ENCODE measurements at regions not wholly inside any gene's neighbourhood (a gene's known extent, or its start where the extent isn't known, plus 50 kb on each side); places are given as distances from the start of the nearest gene placed in this dataset.

DNA sequence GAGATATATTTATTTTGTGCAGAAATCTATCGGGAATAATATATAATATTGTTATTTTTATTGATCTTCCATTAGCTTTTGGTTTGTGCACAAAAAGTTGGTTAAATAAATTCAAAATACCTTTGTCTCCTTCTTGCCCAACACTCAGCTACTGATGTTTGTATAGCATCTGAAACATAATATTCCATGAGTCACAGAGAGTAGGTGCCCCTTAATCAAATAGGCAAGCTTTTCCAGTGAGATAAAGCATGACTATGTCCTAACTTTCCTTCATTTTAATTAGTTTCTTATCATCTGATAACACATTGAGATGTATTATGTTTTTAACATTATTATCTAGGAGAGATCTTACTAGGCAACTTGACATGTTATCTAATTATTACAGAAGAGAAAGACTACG lies 432.2 kb downstream of the KIF20B start:
- Histone ChIP-seq H3K4me3 (ENCODE audit: control extremely low read depth in 1 of 5, extremely low read depth in 1 of 5, insufficient read depth in 1 of 5, low read depth in 2 of 5, low read length in 4 of 5) (no peak overlapping the region), H3K9ac (ENCODE audit: low read length) (no peak overlapping the region), H3K4me1 (ENCODE audit: control insufficient read depth in 2 of 2, insufficient read depth in 2 of 2, low read length in 2 of 2) (no peaks in the 10 kb centered on the region), H3K9me3 (ENCODE audit: control extremely low read depth in 1 of 3, control insufficient read depth in 2 of 3, insufficient read depth in 1 of 3, low read length in 2 of 3) (peaks cover 10 to 36% (median 16%) of the 10 kb centered on the region in 3 donors), H3K4me2 (replicated peaks; ENCODE audit: low read depth, low read length, poor library complexity, severe bottlenecking) (no peak overlapping the region), H3K27ac (ENCODE audit: low read length in 2 of 2) (no peak overlapping the region), H2AFZ (ENCODE audit: insufficient read depth, low read depth, low read length, poor library complexity, severe bottlenecking) (no peak overlapping the region), H3K27me3 (replicated peaks in 1 of 4; ENCODE audit: control extremely low read depth in 1 of 4, control insufficient read depth in 3 of 4, insufficient read depth in 4 of 4, low read length in 3 of 4) (no peaks in the 10 kb centered on the region), H3K79me2 (ENCODE audit: control insufficient read depth, insufficient read depth, low read length) (no peaks in the 10 kb centered on the region), H4K20me1 (ENCODE audit: control insufficient read depth, insufficient read depth, low read length, poor library complexity, severe bottlenecking) (no peaks in the 10 kb centered on the region), H3K36me3 (replicated peaks in 1 of 2; ENCODE audit: control extremely low read depth in 1 of 2, control insufficient read depth in 1 of 2, extremely low read depth in 1 of 2, insufficient read depth in 2 of 2, low read length in 1 of 2) (no peaks in the 10 kb centered on the region)
- no peak for TF ChIP-seq EZH2 (IDR thresholded peaks at IDR 0.05; ENCODE audit: borderline replicate concordance, insufficient read depth, low read depth, low read length, poor library complexity, severe bottlenecking)
- TF ChIP-seq, protein P1, sequence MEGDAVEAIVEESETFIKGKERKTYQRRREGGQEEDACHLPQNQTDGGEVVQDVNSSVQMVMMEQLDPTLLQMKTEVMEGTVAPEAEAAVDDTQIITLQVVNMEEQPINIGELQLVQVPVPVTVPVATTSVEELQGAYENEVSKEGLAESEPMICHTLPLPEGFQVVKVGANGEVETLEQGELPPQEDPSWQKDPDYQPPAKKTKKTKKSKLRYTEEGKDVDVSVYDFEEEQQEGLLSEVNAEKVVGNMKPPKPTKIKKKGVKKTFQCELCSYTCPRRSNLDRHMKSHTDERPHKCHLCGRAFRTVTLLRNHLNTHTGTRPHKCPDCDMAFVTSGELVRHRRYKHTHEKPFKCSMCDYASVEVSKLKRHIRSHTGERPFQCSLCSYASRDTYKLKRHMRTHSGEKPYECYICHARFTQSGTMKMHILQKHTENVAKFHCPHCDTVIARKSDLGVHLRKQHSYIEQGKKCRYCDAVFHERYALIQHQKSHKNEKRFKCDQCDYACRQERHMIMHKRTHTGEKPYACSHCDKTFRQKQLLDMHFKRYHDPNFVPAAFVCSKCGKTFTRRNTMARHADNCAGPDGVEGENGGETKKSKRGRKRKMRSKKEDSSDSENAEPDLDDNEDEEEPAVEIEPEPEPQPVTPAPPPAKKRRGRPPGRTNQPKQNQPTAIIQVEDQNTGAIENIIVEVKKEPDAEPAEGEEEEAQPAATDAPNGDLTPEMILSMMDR (IDR thresholded peaks at IDR 0.05), result no peak
- Mint-ChIP-seq H3K27ac (no peak overlapping the region), H3K4me1 (no peaks in the 10 kb centered on the region), H3K9me3 (ENCODE audit: insufficient read depth) (peaks cover 13% of the 10 kb centered on the region), H3K27me3 (no peaks in the 10 kb centered on the region), H3K4me3 (no peak overlapping the region)
- ATAC-seq (ENCODE audit: low read depth) (no peak), DNase-seq (no peak)
- WGBS (ENCODE audit: insufficient coverage), result no CpG with 5 or more reads among the region's 2 CpGs
- POLR2A ChIA-PET, result no interaction called here
- CTCF ChIA-PET, result interaction anchor here (0.6 kb wide), 1 partner anchor 63 kb away, joined by 3 read pairs; no protein-coding TSS in a partner anchor
- intact Hi-C loops (cut with micrococcal nuclease), result no loop called here

DNA sequence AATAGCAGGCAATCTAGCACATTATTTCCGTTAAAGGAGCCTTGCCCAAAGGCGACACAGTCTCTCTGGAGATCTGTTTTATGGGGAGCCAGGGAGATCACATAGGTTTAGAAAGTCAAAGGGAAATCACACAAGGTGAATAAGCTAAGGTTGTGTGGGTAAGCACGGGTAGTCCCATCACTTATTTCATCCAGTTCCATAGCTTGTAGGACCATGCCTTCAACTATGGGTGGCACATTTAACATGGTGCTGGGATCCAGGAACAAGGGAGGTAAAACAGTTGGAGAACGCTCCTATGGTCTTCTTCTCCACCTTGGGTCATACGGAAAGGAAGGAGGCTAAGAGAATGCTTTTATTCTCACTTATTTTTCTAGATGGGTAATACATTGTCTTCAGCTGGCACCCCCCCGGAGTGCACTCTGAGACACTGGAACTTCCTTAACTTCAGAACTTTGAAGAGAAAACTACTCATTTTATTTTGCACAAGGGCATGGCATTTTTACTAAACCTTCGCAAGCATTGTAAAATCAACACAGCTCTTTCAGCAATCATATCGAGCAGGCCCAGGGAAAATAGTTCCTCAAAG lies 435.4 kb downstream of the KIF20B start:
- no peak overlapping the region for H3K27ac ChIP-seq (ENCODE audit: low read length in 2 of 2)
- peaks cover 13% of the 10 kb centered on the region for H3K9me3 Mint-ChIP-seq (ENCODE audit: insufficient read depth)
- no peaks in the 10 kb centered on the region for H3K4me1 ChIP-seq (ENCODE audit: control insufficient read depth in 2 of 2, insufficient read depth in 2 of 2, low read length in 2 of 2)
- TF ChIP-seq, protein P1 (IDR thresholded peaks at IDR 0.05), result no peak
- TF ChIP-seq EZH2 (IDR thresholded peaks at IDR 0.05; ENCODE audit: borderline replicate concordance, insufficient read depth, low read depth, low read length, poor library complexity, severe bottlenecking), result no peak
- no peak overlapping the region for H3K4me2 ChIP-seq (replicated peaks; ENCODE audit: low read depth, low read length, poor library complexity, severe bottlenecking)
- H3K9ac ChIP-seq (ENCODE audit: low read length), result no peak overlapping the region
- POLR2A ChIA-PET, result no interaction called here
- no peaks in the 10 kb centered on the region for H3K27me3 Mint-ChIP-seq
- H3K27ac Mint-ChIP-seq, result no peak overlapping the region
- no peak overlapping the region for H2AFZ ChIP-seq (ENCODE audit: insufficient read depth, low read depth, low read length, poor library complexity, severe bottlenecking)
- CTCF ChIA-PET, result interaction anchor here (0.7 kb wide), 1 partner anchor 344 kb away, joined by 3 read pairs; no protein-coding TSS in a partner anchor
- H3K9me3 ChIP-seq (ENCODE audit: control extremely low read depth in 1 of 3, control insufficient read depth in 2 of 3, insufficient read depth in 1 of 3, low read length in 2 of 3), result peaks cover 11 to 47% (median 27%) of the 10 kb centered on the region in 3 donors
- intact Hi-C loops (cut with micrococcal nuclease), result no loop called here
- H3K36me3 ChIP-seq (replicated peaks in 1 of 2; ENCODE audit: control extremely low read depth in 1 of 2, control insufficient read depth in 1 of 2, extremely low read depth in 1 of 2, insufficient read depth in 2 of 2, low read length in 1 of 2), result peaks cover 0 to 1% of the 10 kb centered on the region in 2 experiments
- peak; percentile 36 for DNase-seq
- no peaks in the 10 kb centered on the region for H3K79me2 ChIP-seq (ENCODE audit: control insufficient read depth, insufficient read depth, low read length)
- no peaks in the 10 kb centered on the region for H3K4me1 Mint-ChIP-seq
- no peak overlapping the region for H3K4me3 ChIP-seq (ENCODE audit: control extremely low read depth in 1 of 5, extremely low read depth in 1 of 5, insufficient read depth in 1 of 5, low read depth in 2 of 5, low read length in 4 of 5)
- H4K20me1 ChIP-seq (ENCODE audit: control insufficient read depth, insufficient read depth, low read length, poor library complexity, severe bottlenecking), result no peaks in the 10 kb centered on the region
- no peaks in the 10 kb centered on the region for H3K27me3 ChIP-seq (replicated peaks in 1 of 4; ENCODE audit: control extremely low read depth in 1 of 4, control insufficient read depth in 3 of 4, insufficient read depth in 4 of 4, low read length in 3 of 4)
- WGBS (ENCODE audit: insufficient coverage), result 87% methylated on average over 4 of the region's 8 CpGs
- H3K4me3 Mint-ChIP-seq, result no peak overlapping the region
- ATAC-seq (ENCODE audit: low read depth), result no peak

Measured in B cell (primary cell).